ENCODE measurements at regions not wholly inside any gene's neighbourhood (a gene's known extent, or its start where the extent isn't known, plus 50 kb on each side); places are given as distances from the start of the nearest gene placed in this dataset.
A peak's percentile ranks its signal among the peaks of the same experiment; 100 is the strongest.

DNA sequence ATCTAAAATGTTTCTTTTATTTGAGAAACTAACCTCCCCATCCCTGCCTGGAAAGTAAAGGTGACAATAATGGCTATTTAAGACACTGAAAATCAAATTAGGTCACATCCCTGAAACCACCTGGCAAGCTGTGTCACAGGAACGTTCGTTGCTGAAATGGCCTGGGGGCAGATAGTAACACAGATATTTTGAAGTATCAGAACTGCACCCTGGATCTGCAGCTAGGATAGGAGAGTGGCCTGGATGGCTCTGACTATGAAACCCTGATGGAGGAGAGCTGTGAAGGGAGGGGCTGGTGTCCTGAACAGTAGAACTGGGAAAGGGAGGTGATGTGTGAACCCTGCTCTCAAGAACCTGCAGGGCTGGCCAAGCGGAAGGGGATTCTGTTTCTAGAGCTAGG lies 648.3 kb upstream of the CFAP20DC start:
- DNase-seq = no peak

DNA sequence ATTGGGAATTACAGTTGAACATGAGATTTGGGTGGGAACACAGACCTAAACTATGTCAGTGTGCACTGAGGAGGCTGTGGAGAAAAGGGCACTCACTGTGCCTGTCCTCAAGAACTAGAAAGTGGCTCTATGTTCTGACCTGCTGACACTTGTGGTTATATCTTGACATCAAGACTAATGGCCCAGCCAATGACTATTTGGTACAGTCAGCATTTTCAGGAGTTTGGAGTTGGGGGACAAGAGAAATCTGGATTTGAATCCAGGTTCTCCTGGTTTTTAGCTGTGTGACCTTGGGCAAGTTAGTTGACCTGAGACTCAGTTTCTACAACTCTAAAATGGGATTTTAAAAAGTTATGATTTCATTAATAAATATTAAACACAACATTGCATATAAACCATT lies 647.0 kb upstream of the CFAP20DC start:
- no peak for DNase-seq

DNA sequence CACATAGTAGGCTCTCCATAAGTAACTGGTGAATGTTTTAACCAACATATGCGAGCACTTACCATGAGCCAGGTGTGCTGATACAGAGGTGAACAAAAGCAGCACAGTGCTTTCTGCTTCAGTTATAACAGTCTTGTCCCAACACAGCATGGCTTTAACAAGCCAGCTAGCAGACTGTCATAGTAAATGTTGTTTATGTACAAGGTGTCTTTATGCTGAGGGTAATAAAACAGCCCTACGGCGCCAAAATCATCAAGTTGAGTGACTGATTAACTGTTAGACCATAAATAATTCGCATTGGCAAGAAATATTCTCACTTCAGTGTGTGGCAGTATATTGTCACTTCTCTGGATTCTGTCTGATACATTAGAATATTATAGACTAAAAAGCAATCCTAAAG lies 646.0 kb upstream of the CFAP20DC start:
- no peak for DNase-seq

DNA sequence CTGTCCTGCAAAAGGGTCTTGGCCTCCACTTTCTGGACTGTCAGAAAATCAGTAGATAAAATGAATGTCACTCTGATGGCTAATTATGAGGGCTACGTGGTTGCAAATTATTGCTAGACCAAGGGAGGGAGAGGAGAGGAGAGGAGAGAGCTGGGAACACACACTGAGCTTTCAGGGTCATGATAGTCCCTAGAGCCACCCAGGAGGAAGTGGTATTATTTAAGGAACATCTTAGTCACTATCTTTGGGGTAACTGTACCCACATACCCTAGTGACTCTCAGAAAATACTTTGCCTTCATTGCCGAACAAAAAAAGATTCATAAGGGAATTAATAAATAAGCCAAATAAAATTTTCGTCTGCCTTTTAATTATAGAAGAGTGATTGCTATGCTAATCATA lies 642.3 kb upstream of the CFAP20DC start:
- DNase-seq = no peak

DNA sequence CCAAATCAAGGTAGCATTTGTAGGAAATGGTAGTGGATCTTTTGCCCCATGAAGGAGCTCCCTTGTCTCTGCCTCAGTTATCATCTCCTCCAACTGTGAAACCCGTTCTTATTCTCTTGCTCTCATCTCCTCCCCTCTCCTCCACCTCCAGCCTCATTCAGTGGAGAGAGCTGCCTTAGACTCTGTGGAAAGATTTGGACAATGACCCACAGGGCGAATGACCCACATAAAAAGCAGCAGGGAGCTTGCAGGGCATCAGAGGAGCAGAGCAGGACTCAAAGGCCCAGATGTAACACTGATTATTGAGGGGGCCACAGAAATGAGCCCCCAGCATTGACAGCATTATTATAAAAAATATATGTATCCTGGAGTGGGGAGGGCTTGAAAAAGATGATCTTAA lies 641.1 kb upstream of the CFAP20DC start:
- no peak for DNase-seq

DNA sequence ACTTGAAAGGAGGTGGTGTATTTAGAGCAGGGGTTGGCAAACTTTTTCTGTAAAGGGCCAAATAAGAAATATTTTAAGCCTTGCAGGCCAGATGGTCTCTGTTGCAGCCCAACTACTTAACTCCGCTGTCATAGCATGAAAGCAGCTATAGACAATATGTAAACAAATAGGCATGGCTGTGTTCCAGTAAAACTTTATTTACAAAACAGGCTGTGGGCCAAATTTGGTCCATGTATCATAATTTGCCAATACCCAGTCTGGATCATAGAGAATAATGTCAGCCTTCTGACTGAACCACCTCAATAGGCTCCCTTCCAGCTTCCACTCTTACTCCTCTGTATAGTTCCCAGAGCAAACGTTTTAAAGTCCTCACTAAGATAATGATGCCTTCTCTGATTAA lies 638.8 kb upstream of the CFAP20DC start:
- DNase-seq = no peak

DNA sequence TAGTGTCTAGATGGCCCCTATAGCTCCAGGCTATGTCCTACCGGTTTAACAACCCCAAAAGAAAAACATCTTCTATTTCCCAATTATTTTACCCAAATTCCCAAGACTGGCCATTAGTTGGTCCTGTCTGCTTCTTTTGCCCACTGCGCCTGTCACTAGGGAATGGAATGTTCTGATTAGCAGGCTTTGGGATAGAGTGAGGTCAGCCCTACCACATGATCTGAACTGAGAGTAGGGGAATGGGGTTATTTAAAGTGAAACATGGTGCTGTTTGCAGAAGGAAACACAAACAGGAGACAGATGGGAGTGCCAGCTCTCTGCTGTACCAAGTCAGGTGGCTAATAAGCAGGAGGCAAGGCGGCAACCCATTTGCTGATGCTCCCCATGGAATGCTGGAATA lies 635.6 kb upstream of the CFAP20DC start:
- DNase-seq = no peak

DNA sequence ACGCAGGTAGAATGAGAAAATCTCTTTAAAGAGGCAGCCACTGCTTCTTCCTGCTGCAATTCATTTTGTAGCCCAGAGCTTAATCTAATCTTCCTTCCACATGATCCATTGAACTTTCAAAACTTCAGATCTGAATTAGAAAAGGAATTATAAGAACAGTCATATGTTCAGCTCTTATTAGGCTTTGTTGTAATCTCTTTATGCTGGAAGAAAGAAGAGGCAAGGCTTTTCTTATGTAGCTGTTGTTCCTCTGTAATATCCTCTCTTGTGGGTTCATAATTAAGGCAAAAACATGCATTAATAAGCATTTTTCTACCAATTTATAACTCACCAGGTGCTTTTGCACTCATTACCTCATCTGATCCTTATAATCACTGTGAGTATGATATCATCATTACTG lies 634.9 kb upstream of the CFAP20DC start:
- DNase-seq = no peak

DNA sequence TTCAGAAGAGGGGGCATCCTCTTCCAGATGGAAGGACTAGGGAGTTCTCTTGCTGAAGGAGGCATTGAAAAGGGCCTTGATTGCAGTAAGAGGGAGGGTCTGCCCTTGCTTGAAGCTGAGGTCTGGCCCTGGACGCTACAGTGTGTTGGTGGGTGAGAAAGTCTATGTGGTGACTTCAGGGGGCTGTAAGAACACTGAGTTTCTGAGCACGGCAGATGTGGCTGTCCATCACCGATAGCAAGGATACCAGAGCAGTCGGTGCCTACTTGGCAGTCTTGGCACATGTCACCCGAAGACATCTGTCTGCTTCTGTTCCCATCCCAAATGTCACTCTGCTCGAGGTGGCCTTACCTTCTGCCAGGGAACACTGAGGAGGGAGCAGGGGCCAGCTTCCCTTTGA lies 631.1 kb upstream of the CFAP20DC start:
- no peak for DNase-seq

DNA sequence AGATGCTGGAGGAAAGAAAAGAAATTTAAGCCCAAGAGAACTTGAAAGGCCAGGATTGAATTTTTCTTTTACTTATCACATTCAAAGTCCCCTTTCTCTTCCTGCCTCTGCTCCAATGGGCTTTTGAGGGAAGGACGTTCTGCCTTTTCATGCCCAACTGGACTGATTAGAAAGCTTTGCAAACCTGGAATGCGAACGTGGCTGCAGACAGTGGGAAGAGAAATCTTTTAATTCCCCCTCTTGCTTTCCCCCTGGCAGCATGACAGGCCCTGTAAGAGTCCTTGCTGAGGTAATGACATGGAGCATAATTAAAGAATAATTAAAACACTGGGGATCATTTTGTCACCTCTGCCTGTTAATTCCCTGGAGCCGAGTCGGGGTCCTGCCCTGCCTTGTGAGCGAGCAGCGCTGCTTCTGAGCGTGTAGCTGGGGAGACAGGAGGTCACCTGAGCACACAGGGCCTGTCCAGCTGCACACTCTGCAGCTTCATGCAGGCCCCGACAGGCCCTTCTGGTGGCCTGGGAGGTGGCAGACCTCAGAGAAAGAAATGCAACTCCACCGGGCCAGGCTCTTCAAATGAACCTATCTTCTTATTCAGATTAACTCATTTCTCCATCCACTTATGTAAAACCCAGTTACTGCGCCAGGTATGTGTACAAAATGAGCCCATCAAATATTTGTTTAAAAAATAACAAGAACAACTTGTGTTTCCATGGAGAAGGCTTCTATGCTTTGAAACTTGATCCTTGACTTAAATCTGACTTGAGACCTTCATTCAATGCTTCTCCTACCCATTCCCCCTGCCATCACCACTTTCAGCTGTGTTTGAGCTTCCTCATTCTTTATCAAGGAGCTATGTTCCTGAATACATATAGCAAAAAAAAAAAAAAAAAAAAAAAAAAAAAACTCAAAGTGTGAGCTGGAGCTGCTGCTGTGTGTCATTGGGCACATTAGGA lies 628.2 kb upstream of the CFAP20DC start:
- DNase-seq = no peak

DNA sequence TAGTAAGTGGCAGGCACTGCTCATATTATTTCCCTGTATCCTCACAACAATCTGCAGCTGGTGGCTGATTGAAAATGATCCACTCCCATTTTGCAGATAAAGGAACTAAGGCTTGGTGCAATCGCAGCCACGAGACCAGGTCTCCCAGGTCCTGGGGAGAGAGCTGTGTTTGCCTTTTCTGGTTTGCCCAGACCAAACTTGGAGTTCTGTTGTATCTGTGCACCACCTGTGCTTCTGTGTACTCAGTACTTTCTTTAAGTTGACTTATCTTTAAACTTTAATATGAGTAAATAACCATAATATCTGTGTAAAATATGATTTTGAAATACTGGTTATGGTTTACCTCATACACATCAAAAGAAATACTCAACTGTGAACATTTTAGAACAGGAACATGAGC lies 625.7 kb upstream of the CFAP20DC start:
- no peak for DNase-seq

DNA sequence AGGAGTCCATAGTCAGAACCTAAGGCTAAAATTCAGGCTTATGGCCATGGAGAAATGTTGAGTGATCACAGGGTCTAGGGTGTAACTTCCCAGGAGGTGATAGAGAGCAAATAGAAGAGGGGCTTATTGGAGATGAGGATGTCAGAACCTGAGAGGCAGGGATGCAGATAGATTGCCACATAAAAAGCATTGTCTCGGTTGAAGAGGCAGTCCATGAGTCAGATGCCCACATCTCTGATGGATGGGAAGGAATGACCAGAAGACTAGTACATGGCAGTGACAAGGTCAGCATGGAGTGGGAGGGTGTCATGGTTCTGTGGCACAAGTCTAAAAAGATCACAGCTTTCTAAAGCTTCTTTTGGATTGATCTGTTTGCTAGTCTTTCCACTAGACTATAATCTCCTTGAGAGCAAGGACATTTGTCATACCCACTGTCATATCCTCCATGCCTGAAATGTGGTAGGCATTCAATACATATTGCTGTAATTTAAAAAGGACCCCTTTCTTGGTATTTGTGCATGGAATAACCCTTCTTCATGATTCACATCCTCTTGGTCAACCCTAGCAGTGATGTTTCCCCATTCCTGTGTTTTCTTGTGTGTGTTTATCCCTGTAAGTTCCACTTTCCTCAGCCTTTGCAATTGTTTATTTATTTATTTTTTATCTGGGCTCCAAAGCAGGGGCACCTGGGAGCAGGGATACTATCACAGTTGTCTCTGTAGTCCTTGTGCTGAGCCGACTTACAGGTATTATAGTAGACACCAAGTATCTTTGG lies 613.4 kb upstream of the CFAP20DC start:
- no peak for DNase-seq

DNA sequence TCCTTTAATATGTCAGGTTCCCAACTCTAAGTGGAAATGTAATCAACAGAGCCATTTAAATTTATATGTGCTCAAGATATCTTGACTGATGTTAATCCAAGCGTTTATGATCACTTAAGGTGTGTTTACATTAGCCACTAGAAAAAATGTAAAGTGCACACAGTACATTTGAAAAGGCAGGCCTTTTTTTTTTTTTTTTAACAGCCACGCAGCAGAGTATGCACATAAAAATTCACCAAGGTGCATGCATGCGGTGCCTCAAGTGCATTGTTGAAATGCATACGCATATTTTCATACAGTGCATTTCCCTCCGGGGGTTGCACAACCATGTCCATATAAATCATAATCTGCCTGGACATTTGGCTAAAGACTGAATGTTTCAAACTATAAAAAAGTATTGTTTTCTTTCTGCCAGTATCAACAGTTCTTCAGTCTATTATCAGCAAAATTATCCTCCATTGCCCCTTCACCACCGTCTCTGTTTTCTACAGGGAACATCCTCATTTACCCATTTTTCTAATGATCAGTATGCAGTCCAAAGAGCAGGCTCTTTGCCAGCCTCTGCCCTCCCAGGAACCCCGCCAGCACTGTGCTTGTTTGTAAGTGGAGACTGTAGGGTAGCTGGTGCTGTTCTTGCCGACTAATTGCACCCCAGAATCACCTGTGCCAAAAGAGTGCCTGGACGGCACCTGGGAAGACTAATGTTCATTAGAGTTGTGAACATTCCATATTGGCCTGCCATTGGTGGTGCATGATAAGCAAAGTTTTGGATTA lies 611.2 kb upstream of the CFAP20DC start:
- peak; percentile 18 for DNase-seq

DNA sequence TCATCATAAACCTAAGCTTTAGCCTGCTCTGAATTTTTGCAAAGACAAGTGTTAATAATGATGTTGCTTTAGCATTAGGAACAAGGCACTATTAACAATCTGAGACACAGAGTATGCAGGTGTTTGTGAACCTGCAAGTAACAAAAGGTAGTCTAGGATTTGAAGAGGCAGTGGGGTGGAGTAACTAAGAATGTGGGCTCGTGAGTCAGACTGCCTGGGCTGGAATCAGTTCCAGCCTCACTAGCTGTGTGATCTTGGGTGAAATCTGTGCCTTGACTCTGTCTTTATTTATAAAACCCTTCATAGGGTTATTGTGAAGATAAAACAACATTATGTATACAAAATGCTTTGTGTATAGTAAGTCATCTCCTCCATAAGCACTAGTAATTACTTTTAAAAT lies 610.6 kb upstream of the CFAP20DC start:
- peak; percentile 23 for DNase-seq

DNA sequence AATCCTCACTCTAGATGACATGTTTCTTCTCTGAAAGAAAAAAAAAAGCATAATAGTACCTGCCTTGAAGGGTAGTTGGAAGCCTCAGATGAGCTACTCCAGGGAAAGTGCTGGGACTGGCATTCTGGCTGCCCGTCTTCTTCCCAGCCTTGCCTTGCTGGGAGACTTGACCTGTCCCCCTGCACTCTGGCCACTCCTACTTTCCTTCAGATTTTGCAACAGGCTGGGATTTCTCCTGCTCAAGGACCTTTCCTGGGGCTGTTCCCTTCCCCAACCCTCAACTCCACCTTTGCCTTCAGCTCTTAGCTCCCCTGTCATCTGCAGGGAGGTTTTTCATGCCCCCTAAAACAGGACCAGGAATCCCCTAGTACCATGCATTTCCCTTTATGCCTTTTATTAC lies 609.9 kb upstream of the CFAP20DC start:
- DNase-seq = no peak

DNA sequence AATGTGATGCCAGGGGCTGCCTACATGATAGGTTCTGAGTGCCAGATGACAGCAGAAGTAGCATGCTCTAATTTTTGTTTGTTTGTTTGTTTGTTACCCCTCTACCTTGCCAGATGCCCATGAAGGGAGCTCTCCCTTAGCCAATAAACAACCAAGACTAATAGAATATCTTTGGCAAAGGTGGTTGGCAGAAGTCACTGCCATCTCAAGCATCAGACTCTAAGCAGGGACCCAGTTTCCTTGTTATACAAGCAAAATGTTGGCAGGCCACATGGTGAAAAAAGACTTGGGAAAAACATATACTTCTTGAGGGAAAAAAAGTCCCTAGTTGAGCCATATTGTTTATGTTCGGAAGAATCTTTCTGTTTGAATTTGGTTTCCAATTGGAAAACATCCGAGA lies 609.0 kb upstream of the CFAP20DC start:
- no peak for DNase-seq

DNA sequence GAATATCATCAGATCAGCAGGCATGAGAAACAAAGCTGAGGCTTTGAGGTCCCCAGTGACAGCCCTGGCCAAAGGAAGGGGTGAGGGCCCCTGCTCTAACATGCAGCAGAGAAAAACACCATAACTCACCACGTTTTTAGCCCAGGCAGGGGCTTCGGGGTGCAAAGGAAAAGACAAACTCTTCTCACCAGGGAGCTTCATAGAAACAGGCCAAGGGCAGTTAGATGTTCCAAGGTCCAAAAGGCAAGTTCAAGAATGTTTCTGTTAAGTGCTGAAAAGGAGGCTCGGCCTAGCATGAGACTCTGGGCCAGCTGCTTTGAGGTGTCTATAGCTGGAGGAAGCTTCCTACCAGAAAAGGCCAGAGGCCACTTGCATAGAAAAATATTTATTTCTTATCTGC lies 608.4 kb upstream of the CFAP20DC start:
- no peak for DNase-seq

DNA sequence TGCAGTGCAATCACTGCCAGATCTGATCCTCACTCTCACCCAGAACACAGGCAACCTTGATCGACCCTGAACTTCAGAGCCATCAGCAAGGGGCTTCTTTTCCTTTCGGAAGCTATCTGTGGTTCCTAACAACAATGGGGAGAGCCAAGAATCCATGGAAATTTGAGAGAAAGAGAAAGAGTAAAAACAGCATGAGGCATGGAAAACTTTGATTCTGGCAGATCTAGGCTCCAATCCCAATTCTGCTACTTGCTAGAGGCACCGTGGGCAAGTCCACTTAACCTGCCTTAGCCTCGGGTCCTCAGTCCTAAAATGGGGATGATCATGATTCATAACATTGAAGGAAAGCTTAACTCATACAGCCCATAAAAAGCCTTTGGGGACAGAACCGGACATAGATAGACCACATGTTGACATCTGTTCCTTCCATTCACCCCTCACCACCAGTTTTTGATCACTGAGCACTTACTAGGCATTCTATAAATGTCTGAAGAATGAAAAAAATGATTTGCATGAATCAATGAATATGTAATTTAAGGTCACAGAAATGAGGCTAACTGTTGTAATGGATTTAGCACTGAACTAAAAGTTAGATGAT lies 605.7 kb upstream of the CFAP20DC start:
- DNase-seq = no peak

DNA sequence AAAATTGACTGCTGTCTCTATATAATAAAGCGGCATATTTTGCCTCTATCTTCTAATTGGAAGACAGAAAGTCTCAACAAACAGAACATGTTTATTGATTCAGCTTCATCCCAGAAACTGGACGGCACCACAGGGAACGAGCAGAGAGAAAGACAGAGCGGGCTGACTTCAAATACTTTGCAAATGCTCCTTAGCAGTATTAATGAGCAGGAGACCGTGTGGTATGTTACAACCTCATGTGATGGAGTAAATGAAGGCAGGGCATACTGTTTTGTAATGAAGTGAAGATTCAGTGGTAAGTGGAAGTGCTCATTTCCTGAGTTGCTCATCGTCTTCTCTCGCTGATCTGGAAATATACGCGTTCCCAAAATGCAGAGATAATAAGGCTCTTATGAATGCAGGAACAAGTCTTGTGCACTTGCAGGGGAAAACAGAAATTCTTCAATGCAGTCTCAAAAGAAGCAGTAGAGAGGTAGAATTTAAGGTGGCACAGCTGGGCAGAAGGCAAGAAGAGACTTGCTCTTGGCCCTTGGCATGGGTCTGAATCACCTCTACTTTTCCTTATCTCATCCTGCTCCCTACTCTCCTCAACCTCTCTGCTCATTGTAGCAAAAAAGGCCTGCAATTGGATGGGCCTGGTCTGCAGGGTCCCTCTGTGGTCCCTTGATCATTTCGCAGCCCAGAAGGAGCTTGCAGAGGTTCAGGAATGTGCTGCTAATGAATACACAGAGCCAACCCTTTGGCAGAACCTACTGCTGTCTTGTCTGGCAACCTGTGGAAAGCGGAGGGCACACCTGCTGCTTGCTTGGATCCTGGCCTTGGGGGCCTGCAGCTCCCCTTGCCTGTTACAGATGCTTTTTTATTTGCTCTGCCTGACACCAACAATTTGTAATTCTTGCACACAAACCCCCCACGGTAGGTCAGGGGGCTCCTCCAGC lies 604.9 kb upstream of the CFAP20DC start:
- DNase-seq = no peak

DNA sequence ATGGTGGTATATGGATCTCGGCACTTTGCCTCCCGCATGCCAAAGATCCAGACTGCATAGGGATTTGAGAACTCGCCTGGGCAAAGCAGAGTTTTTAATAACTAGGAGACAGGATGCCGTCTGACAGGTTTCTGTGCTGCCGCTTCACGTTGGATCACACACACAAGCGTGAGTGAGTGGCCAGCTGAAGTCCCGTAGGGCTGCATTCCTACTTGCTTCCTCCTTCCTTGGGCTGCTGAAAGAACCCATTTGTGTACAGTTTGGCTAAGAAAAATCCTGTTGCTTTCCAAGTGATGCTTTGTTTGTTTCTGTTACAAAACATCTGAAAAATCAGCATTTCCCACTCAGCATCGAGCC lies 604.3 kb upstream of the CFAP20DC start:
- no peak for DNase-seq

DNA sequence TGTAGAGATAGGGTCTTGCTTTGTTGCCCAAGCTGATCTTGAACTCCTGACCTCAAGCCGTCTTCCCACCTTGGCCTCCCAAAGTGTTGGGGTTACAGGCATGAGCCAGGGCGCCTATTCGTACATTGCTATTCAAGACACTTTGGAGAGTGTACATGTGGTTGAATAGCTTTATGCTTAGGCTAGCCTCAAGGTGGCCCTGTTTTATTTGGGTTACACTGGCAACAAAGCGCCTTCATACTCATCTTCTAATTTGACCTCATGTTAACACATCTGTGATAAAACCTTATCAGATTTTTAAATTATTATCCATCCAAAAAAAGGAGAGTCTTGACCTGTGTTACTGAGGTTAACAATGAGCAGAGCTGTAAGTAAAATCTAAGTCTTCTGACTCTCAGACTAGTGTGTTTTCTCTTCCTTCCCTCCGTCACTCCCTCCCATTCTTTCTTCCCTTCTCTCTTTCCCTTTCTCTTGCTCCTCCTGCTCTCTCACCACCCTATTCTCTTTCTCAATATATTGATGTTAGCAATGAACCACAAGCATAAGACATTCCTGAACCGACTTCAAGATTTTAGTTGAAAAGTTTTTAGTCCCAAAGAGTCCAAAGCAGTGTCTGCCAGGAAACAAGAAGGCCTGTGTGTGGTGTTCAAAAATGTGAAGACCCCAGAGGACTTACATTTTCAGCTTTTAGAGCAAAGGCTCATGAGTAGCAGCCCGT lies 603.7 kb upstream of the CFAP20DC start:
- DNase-seq = no peak

All from HCEC 1CT (cell line).